HCT116 (cell line): ENCODE measurements at regions not wholly inside any gene's neighbourhood (a gene's known extent, or its start where the extent isn't known, plus 50 kb on each side); places are given as distances from the start of the nearest gene placed in this dataset.

Source experiments
- ATAC-seq: fragments of 200-7000 bp; cut with Tn5 transposase; 2 replicates; pipeline ENCODE4 v1.9.1; 2020; ENCODE audit warnings: mild to moderate bottlenecking, moderate library complexity
- BruUV-seq: library from RNA; stranded (reverse); fragments of 400-500 nt; replicated peaks from 2 replicates; lab custom pipeline; 2021; lab: Mats Ljungman, UMichigan
- CTCF ChIA-PET: fragments of 300-600 bp; sonication (Branson Sonifier 250); formaldehyde crosslinking; loops from one replicate; lab custom pipeline; 2021; ENCODE audit warnings: antibody characterized with exemption; lab: Charles Lee
- POLR2A ChIA-PET: fragments of 300-600, 350-600 bp; sonication (Branson Sonifier 250); formaldehyde crosslinking; loops from one replicate; lab custom pipeline; 2021; ENCODE audit warnings: antibody characterized with exemption; lab: Charles Lee
- RAD21 ChIA-PET, 2 experiments: fragments of 300-600 bp; sonication (Branson Sonifier 250); formaldehyde crosslinking; loops; one replicate each; lab custom pipeline; 2023; ENCODE audit warnings: low total read pairs in 2 of 2; ENCODE audit not compliant: uncharacterized antibody in 2 of 2, unreplicated experiment in 2 of 2, low non-redundant PET in 1 of 2; lab: Charles Lee
- DNase-seq: peaks from one replicate; pipeline ENCODE4 v3.0.0-alpha.2; 2010; ENCODE audit warnings: low read depth, low spot score
- H2AFZ ChIP-seq: fragments of 200-600 bp; shearing (Covaris generic), sonication (generic); 2 replicates; pipeline ENCODE4 v1.6.1; 2017; ENCODE audit warnings: low read depth, mixed run types, mixed read lengths, antibody characterized with exemption, low read length; ENCODE audit not compliant: poor library complexity, severe bottlenecking
- H3K27ac ChIP-seq: 2 replicates; pipeline ENCODE4 v1.5.1; 2012; ENCODE audit warnings: low read depth, low read length
- H3K27me3 ChIP-seq: fragments of 200-600 bp; sonication (generic); 2 replicates; pipeline ENCODE4 v1.6.1; 2016; ENCODE audit warnings: mixed run types, low read length, mixed read lengths; ENCODE audit not compliant: insufficient read depth
- H3K36me3 ChIP-seq, 2 experiments: fragments of 200-500 bp in 1 of 2; fragments of 200-600 bp in 1 of 2; sonication (Bioruptor generic) in 1 of 2; sonication (generic) in 1 of 2; 2 replicates each; pipeline versions ENCODE4 v1.5.1 to v1.6.1; 2014 to 2016; ENCODE audit warnings: low read length in 2 of 2, inconsistent platforms in 1 of 2, mixed read lengths in 1 of 2, mixed run types in 1 of 2; ENCODE audit not compliant: insufficient read depth in 2 of 2, control insufficient read depth in 1 of 2
- H3K4me1 ChIP-seq, 2 experiments: fragments of 200-600 bp in 1 of 2; sonication (generic) in 1 of 2; 2 replicates each; pipeline versions ENCODE4 v1.5.1 to v1.6.1; 2012 to 2017; ENCODE audit warnings: low read length in 2 of 2, inconsistent platforms in 1 of 2, mild to moderate bottlenecking in 1 of 2, mixed read lengths in 1 of 2, mixed run types in 1 of 2, moderate library complexity in 1 of 2; ENCODE audit not compliant: insufficient read depth in 2 of 2, control insufficient read depth in 1 of 2
- H3K4me2 ChIP-seq: fragments of 200-600 bp; sonication (generic); 2 replicates; pipeline ENCODE4 v1.6.1; 2017; ENCODE audit warnings: mixed run types, low read length, mixed read lengths
- H3K4me3 ChIP-seq, 2 experiments: fragments of 200-600 bp in 1 of 2; sonication (generic) in 1 of 2; replicated peaks in 1 of 2; 2 replicates each; pipeline ENCODE4 v1.5.1; 2011 to 2016; ENCODE audit warnings: low read length in 2 of 2, control low read depth in 1 of 2, low read depth in 1 of 2, mild to moderate bottlenecking in 1 of 2, mixed read lengths in 1 of 2, mixed run types in 1 of 2
- H3K79me2 ChIP-seq: fragments of 200-600 bp; sonication (generic); 2 replicates; pipeline ENCODE4 v1.6.1; 2017; ENCODE audit warnings: mild to moderate bottlenecking, mixed run types, low read length, moderate library complexity, mixed read lengths; ENCODE audit not compliant: insufficient read depth
- H3K9ac ChIP-seq: fragments of 200-600 bp; sonication (generic); 2 replicates; pipeline ENCODE4 v1.6.1; 2016; ENCODE audit warnings: low read length, mixed read lengths
- H3K9me2 ChIP-seq: fragments of 200-600 bp; sonication (generic), shearing (Covaris generic); 2 replicates; pipeline ENCODE4 v1.6.1; 2017; ENCODE audit warnings: mixed run types, mild to moderate bottlenecking, moderate library complexity; ENCODE audit not compliant: insufficient read depth
- H3K9me3 ChIP-seq, 2 experiments: fragments of 200-500 bp in 1 of 2; fragments of 200-600 bp in 1 of 2; sonication (Bioruptor generic) in 1 of 2; sonication (generic) in 1 of 2; 2 replicates each; pipeline ENCODE4 v1.6.1; 2014 to 2017; ENCODE audit warnings: low read length in 2 of 2, mixed read lengths in 2 of 2, inconsistent platforms in 1 of 2, low read depth in 1 of 2, mild to moderate bottlenecking in 1 of 2, mixed run types in 1 of 2, moderate library complexity in 1 of 2; ENCODE audit not compliant: control insufficient read depth in 1 of 2, insufficient read depth in 1 of 2
- H4K20me1 ChIP-seq: fragments of 200-600 bp; sonication (generic), shearing (Covaris generic); 2 replicates; pipeline ENCODE4 v1.6.1; 2017; ENCODE audit warnings: mixed run types, mild to moderate bottlenecking, moderate library complexity; ENCODE audit not compliant: insufficient read depth
- CBX3 ChIP-seq: IDR thresholded peaks from 2 replicates; pipeline ENCODE4 v1.6.1; 2012; ENCODE audit warnings: low read depth
- CEBPB ChIP-seq: IDR thresholded peaks from 2 replicates; pipeline ENCODE4 v1.6.1; 2012; ENCODE audit warnings: low read depth
- ELF1 ChIP-seq: IDR thresholded peaks from 2 replicates; pipeline ENCODE4 v1.6.1; 2012; ENCODE audit warnings: low read depth, borderline replicate concordance
- EZH2 ChIP-seq: fragments of 200-600 bp; sonication (generic); IDR thresholded peaks from 2 replicates; pipeline ENCODE4 v1.6.1; 2017; ENCODE audit warnings: antibody characterized with exemption, mixed run types
- EZH2phosphoT487 ChIP-seq: fragments of 200-600 bp; IDR thresholded peaks from 2 replicates; pipeline ENCODE4 v1.6.1; 2018; ENCODE audit warnings: antibody characterized with exemption, borderline replicate concordance
- FOSL1 ChIP-seq: IDR thresholded peaks from 2 replicates; pipeline ENCODE4 v1.6.1; 2012; ENCODE audit warnings: low read depth
- POLR2A ChIP-seq: IDR thresholded peaks from 2 replicates; pipeline ENCODE4 v1.7.0; 2011; ENCODE audit warnings: borderline replicate concordance; ENCODE audit not compliant: insufficient read depth, insufficient read length; ENCODE audit errors: extremely low read depth
- POLR2AphosphoS5 ChIP-seq: IDR thresholded peaks from 2 replicates; pipeline ENCODE4 v1.6.1; 2011; ENCODE audit warnings: mild to moderate bottlenecking, low read depth, low read length, moderate library complexity
- RAD21 ChIP-seq: IDR thresholded peaks from 2 replicates; pipeline ENCODE4 v1.6.1; 2012; ENCODE audit warnings: low read depth, mild to moderate bottlenecking
- SIN3A ChIP-seq: IDR thresholded peaks from 2 replicates; pipeline ENCODE4 v1.6.1; 2012; ENCODE audit warnings: low read depth
- SP1 ChIP-seq: IDR thresholded peaks from 2 replicates; pipeline ENCODE4 v1.6.1; 2012; ENCODE audit warnings: low read depth
- SRF ChIP-seq: IDR thresholded peaks from 2 replicates; pipeline ENCODE4 v1.6.1; 2012; ENCODE audit warnings: low read depth
- TCF7L2 ChIP-seq: IDR thresholded peaks from 2 replicates; pipeline ENCODE4 v1.7.0; 2011; ENCODE audit warnings: borderline replicate concordance, inconsistent platforms; ENCODE audit not compliant: insufficient read depth, insufficient read length; ENCODE audit errors: extremely low read depth
- ZFX ChIP-seq: fragments of 450-650 bp; IDR thresholded peaks from 2 replicates; pipeline ENCODE4 v1.6.1; 2017
- ZNF274 ChIP-seq: fragments of 200-500 bp; sonication (Bioruptor generic); IDR thresholded peaks from 2 replicates; pipeline ENCODE4 v1.6.1; 2014; ENCODE audit warnings: mild to moderate bottlenecking, low read depth, low read length, inconsistent platforms
- intact Hi-C: fragments of 100-400 bp; cut with micrococcal nuclease; formaldehyde crosslinking; loops from 2 replicates; pipeline ENCODE4 v1.10.0; 2022
- TF ChIP-seq, protein P1 (sequence below): IDR thresholded peaks from 2 replicates; pipeline ENCODE4 v1.6.1; 2012
- TF ChIP-seq, protein P2 (sequence below): IDR thresholded peaks from 2 replicates; pipeline ENCODE4 v1.6.1; 2012
- TF ChIP-seq, protein P3 (sequence below): IDR thresholded peaks from 2 replicates; pipeline ENCODE4 v1.6.1; 2012; ENCODE audit warnings: low read depth

DNA sequence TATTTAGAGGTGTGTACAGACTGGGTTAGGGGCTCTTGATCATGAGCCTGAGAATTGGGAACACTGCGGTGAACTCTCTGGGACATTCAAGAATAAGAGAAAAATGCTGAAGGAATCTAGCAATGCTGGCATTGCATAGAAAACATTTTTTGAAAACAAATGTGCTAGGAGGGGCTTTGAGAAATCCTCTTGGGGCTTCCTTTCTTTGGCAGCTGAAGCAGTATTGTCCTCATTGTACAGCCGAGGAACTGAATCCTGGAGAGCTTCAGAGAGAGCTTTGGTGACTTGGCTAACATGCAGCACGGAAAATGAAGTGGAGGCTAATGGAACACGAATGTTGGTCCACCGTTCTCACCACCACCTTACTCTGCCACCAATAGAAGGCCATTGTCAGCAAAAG lies 107.3 kb upstream of the EFEMP1 start:
- POLR2A ChIA-PET, result no interaction called here
- TF ChIP-seq POLR2AphosphoS5 (no peak), SIN3A (no peak), POLR2A (no peak)
- TF ChIP-seq, all 23 proteins: peak for 0
- H3K9me3 ChIP-seq, result no peaks in the 10 kb centered on the region
- no peaks in the 10 kb centered on the region for H4K20me1 ChIP-seq
- ChIA-PET RAD21 (no interaction called here), CTCF (no interaction called here)
- H3K27ac ChIP-seq, result no peak overlapping the region
- no peak overlapping the region for H2AFZ ChIP-seq
- no peaks in the 10 kb centered on the region for H3K79me2 ChIP-seq
- H3K36me3 ChIP-seq, result no peaks in the 10 kb centered on the region
- no peak for ATAC-seq
- no peak for DNase-seq
- no peaks in the 10 kb centered on the region for H3K9me2 ChIP-seq
- H3K9ac ChIP-seq, result no peak overlapping the region
- BruUV-seq, result no TSS peak
- H3K4me3 ChIP-seq, result no peak overlapping the region
- intact Hi-C loops, result no loop called here
- H3K4me1 ChIP-seq, result no peaks in the 10 kb centered on the region
- no peak overlapping the region for H3K4me2 ChIP-seq
- H3K27me3 ChIP-seq, result no peaks in the 10 kb centered on the region

DNA sequence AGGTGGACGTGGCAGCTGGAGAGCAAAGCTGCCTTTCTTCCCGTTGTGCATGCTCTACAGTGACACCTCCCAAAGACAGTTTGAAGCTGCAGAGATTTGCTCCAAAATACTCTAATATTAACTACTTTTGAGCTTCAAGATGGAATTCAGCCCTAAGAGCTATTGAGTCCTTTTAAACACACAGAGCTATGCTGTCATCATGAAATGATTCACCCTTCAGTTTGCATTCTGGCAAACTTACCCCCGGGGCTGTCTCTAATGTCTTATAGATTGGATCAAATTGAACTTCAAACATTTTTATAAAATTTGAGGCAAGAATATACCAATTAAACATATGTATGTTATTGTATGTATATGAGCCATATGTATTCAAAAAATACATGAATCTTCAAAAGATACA lies 110.7 kb upstream of the EFEMP1 start:
- Histone ChIP-seq H3K79me2 (no peaks in the 10 kb centered on the region), H3K4me3 (no peak overlapping the region), H3K27me3 (no peaks in the 10 kb centered on the region), H3K4me1 (no peaks in the 10 kb centered on the region), H3K27ac (no peak overlapping the region), H4K20me1 (no peaks in the 10 kb centered on the region), H3K36me3 (no peaks in the 10 kb centered on the region), H3K9me2 (no peaks in the 10 kb centered on the region), H2AFZ (no peak overlapping the region), H3K4me2 (no peak overlapping the region), H3K9me3 (no peaks in the 10 kb centered on the region), H3K9ac (no peak overlapping the region)
- ChIA-PET CTCF (no interaction called here), POLR2A (no interaction called here), RAD21 (no interaction called here)
- intact Hi-C loops, result no loop called here
- BruUV-seq, result no TSS peak
- DNase-seq (no peak), ATAC-seq (no peak)
- no peak for TF ChIP-seq POLR2A
- TF ChIP-seq, protein P1, sequence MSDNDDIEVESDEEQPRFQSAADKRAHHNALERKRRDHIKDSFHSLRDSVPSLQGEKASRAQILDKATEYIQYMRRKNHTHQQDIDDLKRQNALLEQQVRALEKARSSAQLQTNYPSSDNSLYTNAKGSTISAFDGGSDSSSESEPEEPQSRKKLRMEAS, result no peak
- TF ChIP-seq SP1, result no peak
- TF ChIP-seq CEBPB, result no peak
- TF ChIP-seq SRF, result no peak
- TF ChIP-seq SIN3A, result no peak
- TF ChIP-seq ZNF274, result no peak
- TF ChIP-seq FOSL1, result no peak
- TF ChIP-seq, protein P2, sequence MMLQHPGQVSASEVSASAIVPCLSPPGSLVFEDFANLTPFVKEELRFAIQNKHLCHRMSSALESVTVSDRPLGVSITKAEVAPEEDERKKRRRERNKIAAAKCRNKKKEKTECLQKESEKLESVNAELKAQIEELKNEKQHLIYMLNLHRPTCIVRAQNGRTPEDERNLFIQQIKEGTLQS, result no peak
- TF ChIP-seq EZH2phosphoT487, result no peak
- no peak for TF ChIP-seq CBX3
- no peak for TF ChIP-seq ELF1
- TF ChIP-seq TCF7L2, result no peak
- no peak for TF ChIP-seq POLR2AphosphoS5
- no peak for TF ChIP-seq EZH2
- TF ChIP-seq RAD21, result no peak
- TF ChIP-seq, protein P3, sequence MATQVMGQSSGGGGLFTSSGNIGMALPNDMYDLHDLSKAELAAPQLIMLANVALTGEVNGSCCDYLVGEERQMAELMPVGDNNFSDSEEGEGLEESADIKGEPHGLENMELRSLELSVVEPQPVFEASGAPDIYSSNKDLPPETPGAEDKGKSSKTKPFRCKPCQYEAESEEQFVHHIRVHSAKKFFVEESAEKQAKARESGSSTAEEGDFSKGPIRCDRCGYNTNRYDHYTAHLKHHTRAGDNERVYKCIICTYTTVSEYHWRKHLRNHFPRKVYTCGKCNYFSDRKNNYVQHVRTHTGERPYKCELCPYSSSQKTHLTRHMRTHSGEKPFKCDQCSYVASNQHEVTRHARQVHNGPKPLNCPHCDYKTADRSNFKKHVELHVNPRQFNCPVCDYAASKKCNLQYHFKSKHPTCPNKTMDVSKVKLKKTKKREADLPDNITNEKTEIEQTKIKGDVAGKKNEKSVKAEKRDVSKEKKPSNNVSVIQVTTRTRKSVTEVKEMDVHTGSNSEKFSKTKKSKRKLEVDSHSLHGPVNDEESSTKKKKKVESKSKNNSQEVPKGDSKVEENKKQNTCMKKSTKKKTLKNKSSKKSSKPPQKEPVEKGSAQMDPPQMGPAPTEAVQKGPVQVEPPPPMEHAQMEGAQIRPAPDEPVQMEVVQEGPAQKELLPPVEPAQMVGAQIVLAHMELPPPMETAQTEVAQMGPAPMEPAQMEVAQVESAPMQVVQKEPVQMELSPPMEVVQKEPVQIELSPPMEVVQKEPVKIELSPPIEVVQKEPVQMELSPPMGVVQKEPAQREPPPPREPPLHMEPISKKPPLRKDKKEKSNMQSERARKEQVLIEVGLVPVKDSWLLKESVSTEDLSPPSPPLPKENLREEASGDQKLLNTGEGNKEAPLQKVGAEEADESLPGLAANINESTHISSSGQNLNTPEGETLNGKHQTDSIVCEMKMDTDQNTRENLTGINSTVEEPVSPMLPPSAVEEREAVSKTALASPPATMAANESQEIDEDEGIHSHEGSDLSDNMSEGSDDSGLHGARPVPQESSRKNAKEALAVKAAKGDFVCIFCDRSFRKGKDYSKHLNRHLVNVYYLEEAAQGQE, result no peak
- no peak for TF ChIP-seq ZFX
